ENCODE measurements at regions not wholly inside any gene's neighbourhood (a gene's known extent, or its start where the extent isn't known, plus 50 kb on each side); places are given as distances from the start of the nearest gene placed in this dataset.
A peak's percentile ranks its signal among the peaks of the same experiment; 100 is the strongest.

- peaks cover 8% of the 10 kb centered on the region for H3K27me3 ChIP-seq (ENCODE audit: control insufficient read depth, extremely low read depth, insufficient read depth, low read length)
- no peak for DNase-seq (ENCODE audit: low read depth, low spot score)
- H4K20me1 ChIP-seq (ENCODE audit: control insufficient read depth, extremely low read depth, insufficient read depth, low read length) = no peaks in the 10 kb centered on the region
- no peaks in the 10 kb centered on the region for H3K9me1 ChIP-seq (ENCODE audit: control insufficient read depth, extremely low read depth, insufficient read depth, low read length)
- H3K9me3 ChIP-seq (ENCODE audit: control insufficient read depth, low read depth, low read length) = no peaks in the 10 kb centered on the region
- H3K4me1 ChIP-seq (ENCODE audit: control insufficient read depth, extremely low read depth, insufficient read depth, low read length) = no peaks in the 10 kb centered on the region
- no peak overlapping the region for H2AFZ ChIP-seq (ENCODE audit: control insufficient read depth, low read length)
- no peak overlapping the region for H3K27ac ChIP-seq (ENCODE audit: control insufficient read depth, insufficient read depth, low read length)
- dilution Hi-C loops (cut with MboI; ENCODE audit: extremely low pct_ligation_motif_present, low sequenced_read_pairs) = no loop called here
- H3K4me3 ChIP-seq (ENCODE audit: control insufficient read depth in 2 of 3, extremely low read depth in 1 of 3, insufficient read depth in 2 of 3, low read depth in 1 of 3, low read length in 3 of 3) = no peak overlapping the region
- no peaks in the 10 kb centered on the region for H3K79me2 ChIP-seq (ENCODE audit: control insufficient read depth, insufficient read depth, low read length)
- H3K9ac ChIP-seq (ENCODE audit: control insufficient read depth, extremely low read depth, insufficient read depth, low read length) = no peak overlapping the region
- no peak for FAIRE-seq
- no peak for TF ChIP-seq CTCF (optimal IDR thresholded peaks at IDR 0.05 in 1 of 3, IDR thresholded peaks at IDR 0.05 in 1 of 3, conservative IDR thresholded peaks at IDR 0.05 in 1 of 3; ENCODE audit: extremely low read depth in 1 of 3, insufficient read depth in 2 of 3, low read length in 3 of 3)
- TF ChIP-seq EZH2 (IDR thresholded peaks at IDR 0.05; ENCODE audit: low read length) = no peak
- no peaks in the 10 kb centered on the region for H3K36me3 ChIP-seq (ENCODE audit: control insufficient read depth in 2 of 2, extremely low read depth in 1 of 2, insufficient read depth in 2 of 2, low read length in 2 of 2)
- no peak overlapping the region for H3K4me2 ChIP-seq (ENCODE audit: control insufficient read depth, extremely low read depth, insufficient read depth, low read depth, low read length)
Measured at GRCh38 chr6:168133168-168133561, 54.2 kb upstream of the FRMD1 start.

- dilution Hi-C loops (cut with MboI; ENCODE audit: extremely low pct_ligation_motif_present, low sequenced_read_pairs) = no loop called here
- peaks cover 10% of the 10 kb centered on the region for H3K27me3 ChIP-seq (ENCODE audit: control insufficient read depth, extremely low read depth, insufficient read depth, low read length)
- H3K4me1 ChIP-seq (ENCODE audit: control insufficient read depth, extremely low read depth, insufficient read depth, low read length) = no peaks in the 10 kb centered on the region
- FAIRE-seq (no peak), DNase-seq (ENCODE audit: low read depth, low spot score) (no peak)
- no peak overlapping the region for H3K9ac ChIP-seq (ENCODE audit: control insufficient read depth, extremely low read depth, insufficient read depth, low read length)
- H3K27ac ChIP-seq (ENCODE audit: control insufficient read depth, insufficient read depth, low read length) = no peak overlapping the region
- no peaks in the 10 kb centered on the region for H3K9me1 ChIP-seq (ENCODE audit: control insufficient read depth, extremely low read depth, insufficient read depth, low read length)
- no peak overlapping the region for H3K4me2 ChIP-seq (ENCODE audit: control insufficient read depth, extremely low read depth, insufficient read depth, low read depth, low read length)
- no peaks in the 10 kb centered on the region for H4K20me1 ChIP-seq (ENCODE audit: control insufficient read depth, extremely low read depth, insufficient read depth, low read length)
- no peaks in the 10 kb centered on the region for H3K79me2 ChIP-seq (ENCODE audit: control insufficient read depth, insufficient read depth, low read length)
- H2AFZ ChIP-seq (ENCODE audit: control insufficient read depth, low read length) = no peak overlapping the region
- H3K4me3 ChIP-seq (ENCODE audit: control insufficient read depth in 2 of 3, extremely low read depth in 1 of 3, insufficient read depth in 2 of 3, low read depth in 1 of 3, low read length in 3 of 3) = no peak overlapping the region
- no peaks in the 10 kb centered on the region for H3K9me3 ChIP-seq (ENCODE audit: control insufficient read depth, low read depth, low read length)
- TF ChIP-seq EZH2 (IDR thresholded peaks at IDR 0.05; ENCODE audit: low read length) (no peak), CTCF (optimal IDR thresholded peaks at IDR 0.05 in 1 of 3, IDR thresholded peaks at IDR 0.05 in 1 of 3, conservative IDR thresholded peaks at IDR 0.05 in 1 of 3; ENCODE audit: extremely low read depth in 1 of 3, insufficient read depth in 2 of 3, low read length in 3 of 3) (peak in 2 of 3 experiments; percentile 7 to 39)
- H3K36me3 ChIP-seq (ENCODE audit: control insufficient read depth in 2 of 2, extremely low read depth in 1 of 2, insufficient read depth in 2 of 2, low read length in 2 of 2) = no peaks in the 10 kb centered on the region
Measured at GRCh38 chr6:168132531-168133167, 53.6 kb upstream of the FRMD1 start.
